H1 (cell line): ENCODE measurements at regions not wholly inside any gene's neighbourhood (a gene's known extent, or its start where the extent isn't known, plus 50 kb on each side); places are given as distances from the start of the nearest gene placed in this dataset.

Source experiments
- CTCF ChIA-PET: fragments of 300-600 bp; sonication (Branson Sonifier 250); formaldehyde crosslinking; loops from one replicate; lab custom pipeline; 2021; ENCODE audit not compliant: partially characterized antibody; lab: Charles Lee
- POLR2A ChIA-PET: fragments of 300-600 bp; sonication (Branson Sonifier 250); formaldehyde crosslinking; loops from one replicate; lab custom pipeline; 2021; ENCODE audit warnings: inconsistent platforms; ENCODE audit not compliant: partially characterized antibody; lab: Charles Lee
- DNase-seq, 2 experiments: peaks; one replicate each; pipeline versions ENCODE4 v3.0.0 to v3.0.0-alpha.2; 2010 to 2022; ENCODE audit warnings: low spot score in 2 of 2, low read depth in 1 of 2, mixed read lengths in 1 of 2
- FAIRE-seq: peaks from 2 replicates; lab custom pipeline; 2011; peaks lifted over from hg19 to GRCh38; lab: Jason Lieb, UNC
- H2AFZ ChIP-seq: 2 replicates; pipeline ENCODE4 v1.8.1; 2012; ENCODE audit warnings: low read length, inconsistent platforms
- H2AK5ac ChIP-seq: 2 replicates; pipeline ENCODE4 v1.6.1; 2013; ENCODE audit warnings: low read depth, low read length
- H2BK120ac ChIP-seq: replicated peaks from 2 replicates; pipeline ENCODE3; 2013; ENCODE audit warnings: low read depth, low read length, inconsistent platforms
- H2BK12ac ChIP-seq: 2 replicates; pipeline ENCODE4 v1.6.1; 2013; ENCODE audit warnings: low read depth, low read length
- H2BK15ac ChIP-seq: 2 replicates; pipeline ENCODE4 v1.6.1; 2013; ENCODE audit warnings: low read length
- H2BK20ac ChIP-seq: 2 replicates; pipeline ENCODE4 v1.6.1; 2013; ENCODE audit warnings: low read length
- H2BK5ac ChIP-seq: 2 replicates; pipeline ENCODE4 v1.6.1; 2013; ENCODE audit warnings: low read depth, low read length
- H3K14ac ChIP-seq: 2 replicates; pipeline ENCODE4 v1.6.1; 2013; ENCODE audit warnings: inconsistent platforms; ENCODE audit not compliant: insufficient read length
- H3K18ac ChIP-seq: 2 replicates; pipeline ENCODE4 v1.6.1; 2013; ENCODE audit warnings: low read length; ENCODE audit errors: extremely low read depth
- H3K23ac ChIP-seq: 2 replicates; pipeline ENCODE4 v1.6.1; 2013; ENCODE audit warnings: inconsistent platforms; ENCODE audit not compliant: insufficient read length
- H3K23me2 ChIP-seq: 2 replicates; pipeline ENCODE4 v1.6.1; 2013; ENCODE audit warnings: low read depth, low read length
- H3K27ac ChIP-seq: 2 replicates; pipeline ENCODE4 v1.6.1; 2011; ENCODE audit warnings: low read depth, low read length, inconsistent platforms
- H3K27me3 ChIP-seq, 4 experiments: replicated peaks in 1 of 4; 1 replicate in 1 of 4; 2 replicates in 3 of 4; pipeline versions ENCODE4 v1.6.1 to v1.8.1; 2011 to 2013; ENCODE audit warnings: low read length in 3 of 4, mild to moderate bottlenecking in 3 of 4, inconsistent platforms in 2 of 4, mixed read lengths in 2 of 4, moderate library complexity in 1 of 4; ENCODE audit not compliant: control insufficient read depth in 3 of 4, insufficient read depth in 3 of 4; ENCODE audit errors: extremely low read depth in 1 of 4
- H3K36me3 ChIP-seq, 4 experiments: 2 replicates each; pipeline versions ENCODE4 v1.6.1 to v1.8.1; 2011 to 2013; ENCODE audit warnings: mild to moderate bottlenecking in 4 of 4, low read length in 3 of 4, moderate library complexity in 2 of 4, control low read depth in 1 of 4, inconsistent platforms in 1 of 4; ENCODE audit not compliant: insufficient read depth in 4 of 4, control insufficient read depth in 2 of 4
- H3K4ac ChIP-seq: replicated peaks from 2 replicates; pipeline ENCODE3; 2013; ENCODE audit warnings: low read length, low read depth, mixed read lengths, inconsistent platforms; ENCODE audit not compliant: insufficient read length
- H3K4me1 ChIP-seq, 4 experiments: replicated peaks in 1 of 4; 1 replicate in 1 of 4; 2 replicates in 3 of 4; pipeline versions ENCODE4 v1.6.1 to v1.8.1; 2011 to 2013; ENCODE audit warnings: low read length in 3 of 4, inconsistent platforms in 2 of 4, mixed read lengths in 1 of 4; ENCODE audit not compliant: insufficient read depth in 4 of 4, control insufficient read depth in 3 of 4
- H3K4me2 ChIP-seq, 2 experiments: 2 replicates each; pipeline versions ENCODE4 v1.6.1 to v1.8.1; 2011 to 2013; ENCODE audit warnings: low read depth in 2 of 2, low read length in 2 of 2, control low read depth in 1 of 2, inconsistent platforms in 1 of 2, mild to moderate bottlenecking in 1 of 2; ENCODE audit not compliant: insufficient read depth in 1 of 2
- H3K4me3 ChIP-seq, 4 experiments: fragments of 200-600, 300-600 bp in 1 of 4; sonication (generic), shearing (Covaris generic), sonication (Bioruptor Twin) in 1 of 4; 2 replicates each; pipeline versions ENCODE4 v1.5.1 to v1.8.1; 2011 to 2016; ENCODE audit warnings: low read length in 4 of 4, low read depth in 3 of 4, control low read depth in 2 of 4, inconsistent platforms in 2 of 4, mild to moderate bottlenecking in 2 of 4, mixed read lengths in 1 of 4, moderate library complexity in 1 of 4; ENCODE audit not compliant: insufficient read depth in 2 of 4; ENCODE audit errors: extremely low read depth in 1 of 4
- H3K56ac ChIP-seq: replicated peaks from 2 replicates; pipeline ENCODE3; 2013; ENCODE audit warnings: low read depth, mild to moderate bottlenecking, mixed read lengths, low read length, inconsistent platforms; ENCODE audit not compliant: insufficient read length
- H3K79me1 ChIP-seq: 2 replicates; pipeline ENCODE4 v1.6.1; 2013; ENCODE audit warnings: low read depth, low read length, control low read depth
- H3K79me2 ChIP-seq, 2 experiments: 2 replicates each; pipeline versions ENCODE4 v1.6.1 to v1.8.1; 2012 to 2013; ENCODE audit warnings: low read length in 2 of 2, mild to moderate bottlenecking in 2 of 2, inconsistent platforms in 1 of 2; ENCODE audit not compliant: insufficient read depth in 2 of 2, control insufficient read depth in 1 of 2
- H3K9ac ChIP-seq, 4 experiments: replicated peaks in 1 of 4; 1 replicate in 1 of 4; 2 replicates in 3 of 4; pipeline versions ENCODE4 v1.6.1 to v1.8.1; 2011 to 2013; ENCODE audit warnings: low read depth in 3 of 4, low read length in 3 of 4, control low read depth in 2 of 4, mild to moderate bottlenecking in 2 of 4, moderate library complexity in 2 of 4, inconsistent platforms in 1 of 4; ENCODE audit errors: extremely low read depth in 1 of 4
- H3K9me3 ChIP-seq, 2 experiments: 2 replicates each; pipeline versions ENCODE4 v1.6.1 to v1.8.1; 2012 to 2013; ENCODE audit warnings: mild to moderate bottlenecking in 2 of 2, moderate library complexity in 2 of 2, control low read depth in 1 of 2, inconsistent platforms in 1 of 2, low read depth in 1 of 2, low read length in 1 of 2, mixed read lengths in 1 of 2; ENCODE audit not compliant: insufficient read depth in 2 of 2
- H4K20me1 ChIP-seq, 2 experiments: replicated peaks in 1 of 2; 2 replicates each; pipeline versions ENCODE3 to v1.8.1; 2011 to 2013; ENCODE audit warnings: inconsistent platforms in 2 of 2, low read length in 2 of 2, mild to moderate bottlenecking in 1 of 2; ENCODE audit not compliant: insufficient read depth in 2 of 2, control insufficient read depth in 1 of 2
- H4K5ac ChIP-seq: 2 replicates; pipeline ENCODE4 v1.6.1; 2013; ENCODE audit warnings: low read length, low read depth, mixed read lengths, inconsistent platforms; ENCODE audit not compliant: insufficient read length
- H4K8ac ChIP-seq: 2 replicates; pipeline ENCODE4 v1.8.0; 2013; ENCODE audit warnings: mild to moderate bottlenecking, moderate library complexity, low read length, inconsistent platforms; ENCODE audit not compliant: insufficient read depth; ENCODE audit errors: extremely low read depth
- H4K91ac ChIP-seq: replicated peaks from 2 replicates; pipeline ENCODE3; 2013; ENCODE audit warnings: low read length, mixed read lengths, inconsistent platforms; ENCODE audit not compliant: insufficient read length
- CREB1 ChIP-seq: IDR thresholded peaks from 2 replicates; pipeline ENCODE4 v1.6.1; 2012; ENCODE audit warnings: inconsistent platforms
- EZH2 ChIP-seq: fragments of 200-600 bp; sonication (generic); IDR thresholded peaks from 2 replicates; pipeline ENCODE4 v1.7.1; 2012; ENCODE audit warnings: low read depth, mild to moderate bottlenecking, moderate library complexity, low read length, inconsistent platforms; ENCODE audit not compliant: severe bottlenecking
- KDM1A ChIP-seq: fragments of 200-600, 300-600 bp; sonication (generic); IDR thresholded peaks from 2 replicates; pipeline ENCODE4 v1.7.1; 2016; ENCODE audit warnings: mild to moderate bottlenecking, low read length, borderline replicate concordance
- RAD21 ChIP-seq, 2 experiments: IDR thresholded peaks in 1 of 2; conservative IDR thresholded peaks in 1 of 2; 2 replicates each; pipeline ENCODE4 v1.6.1; 2011; ENCODE audit warnings: low read depth in 2 of 2, low read length in 2 of 2, improper control_type of control experiment in 1 of 2, inconsistent platforms in 1 of 2, mild to moderate bottlenecking in 1 of 2, moderate library complexity in 1 of 2
- RNF2 ChIP-seq: fragments of 200-900, 300-1000 bp; sonication (generic); IDR thresholded peaks from 2 replicates; pipeline ENCODE4 v1.7.1; 2016; ENCODE audit warnings: borderline replicate concordance, low read depth, mild to moderate bottlenecking, antibody characterized with exemption, low read length; ENCODE audit not compliant: poor library complexity, severe bottlenecking; ENCODE audit errors: missing control alignments
- SRF ChIP-seq: IDR thresholded peaks from 2 replicates; pipeline ENCODE4 v1.6.1; 2011; ENCODE audit warnings: mild to moderate bottlenecking, low read depth, low read length, moderate library complexity
- SUZ12 ChIP-seq: fragments of 200-600 bp; sonication (generic); IDR thresholded peaks from 2 replicates; pipeline ENCODE4 v1.6.1; 2012; ENCODE audit warnings: mild to moderate bottlenecking, inconsistent platforms, low read length, moderate library complexity, mixed read lengths
- TAF1 ChIP-seq: IDR thresholded peaks from 2 replicates; pipeline ENCODE4 v1.6.1; 2011; ENCODE audit warnings: mild to moderate bottlenecking, low read depth, low read length
- WGBS, 2 experiments: shearing (Covaris generic) in 1 of 2; methylation state at CpG; one replicate each; pipeline versions ENCODE4 v1.1.6 to v1.1.7; 2013 to 2015; ENCODE audit warnings: low lambda C conversion rate in 2 of 2, mixed read lengths in 2 of 2, inconsistent platforms in 1 of 2, low coverage in 1 of 2, missing lambda C conversion rate in 1 of 2; ENCODE audit not compliant: insufficient replicate concordance in 2 of 2, insufficient coverage in 1 of 2, insufficient read length in 1 of 2; ENCODE audit errors: extremely low coverage in 1 of 2, missing lambda C conversion rate in 1 of 2; 5-methylcytosine and 5-hydroxymethylcytosine counted together
- TF ChIP-seq, protein P1 (sequence below): IDR thresholded peaks from 2 replicates; pipeline ENCODE4 v1.6.1; 2012; ENCODE audit warnings: inconsistent platforms

DNA sequence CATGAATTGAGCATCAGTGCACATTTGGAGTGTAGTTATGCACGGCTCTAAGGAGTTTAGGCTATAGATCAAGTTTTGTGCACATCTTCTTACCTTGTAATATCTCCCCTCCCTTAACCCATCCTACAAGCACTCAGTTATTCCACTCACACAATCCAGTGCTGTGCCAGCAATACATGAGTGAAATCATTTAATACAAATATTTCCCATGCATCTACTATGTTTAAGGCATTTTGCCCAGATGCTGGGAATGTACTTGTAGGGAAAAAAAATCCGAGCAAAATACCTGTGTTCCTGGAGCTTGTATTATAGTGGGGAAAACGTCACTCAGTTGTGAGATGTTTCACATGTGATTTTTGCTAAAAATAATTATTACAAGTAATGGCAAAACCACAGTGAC lies 191.6 kb upstream of the LDB2 start:
- no peak overlapping the region for H3K18ac ChIP-seq
- ChIA-PET POLR2A (no interaction called here), CTCF (no interaction called here)
- no peak overlapping the region for H2AFZ ChIP-seq
- no peak overlapping the region for H4K8ac ChIP-seq
- WGBS, 2 experiments = 90% methylated on average over 3 of the region's 3 CpGs; no CpG with 5 or more reads in 1 of the 2 experiments
- no peaks in the 10 kb centered on the region for H3K4me1 ChIP-seq
- no peak overlapping the region for H3K9ac ChIP-seq
- H3K79me2 ChIP-seq = no peaks in the 10 kb centered on the region
- H3K27me3 ChIP-seq = no peaks in the 10 kb centered on the region
- no peak overlapping the region for H3K27ac ChIP-seq
- no peaks in the 10 kb centered on the region for H3K36me3 ChIP-seq
- H3K4me2 ChIP-seq = no peak overlapping the region
- H3K23me2 ChIP-seq = no peaks in the 10 kb centered on the region
- FAIRE-seq (no peak), DNase-seq (no peak)
- H4K5ac ChIP-seq = no peak overlapping the region
- H4K91ac ChIP-seq = no peak overlapping the region
- H2BK20ac ChIP-seq = no peak overlapping the region
- H2AK5ac ChIP-seq = no peak overlapping the region
- H3K79me1 ChIP-seq = no peaks in the 10 kb centered on the region
- H2BK15ac ChIP-seq = no peak overlapping the region
- no peak overlapping the region for H3K4ac ChIP-seq
- H3K23ac ChIP-seq = no peak overlapping the region
- no peak overlapping the region for H2BK12ac ChIP-seq
- no peak overlapping the region for H3K56ac ChIP-seq
- no peak overlapping the region for H3K4me3 ChIP-seq
- no peaks in the 10 kb centered on the region for H4K20me1 ChIP-seq
- no peak overlapping the region for H2BK120ac ChIP-seq
- no peaks in the 10 kb centered on the region for H3K9me3 ChIP-seq
- H2BK5ac ChIP-seq = no peak overlapping the region
- no peak overlapping the region for H3K14ac ChIP-seq
- TF ChIP-seq CREB1 (no peak), RNF2 (no peak), EZH2 (no peak), KDM1A (no peak), RAD21 (IDR thresholded peaks at IDR 0.05 in 1 of 2, conservative IDR thresholded peaks at IDR 0.05 in 1 of 2; ENCODE audit: low read depth in 2 of 2, low read length in 2 of 2) (no peak), SRF (no peak), TAF1 (no peak), SUZ12 (no peak)
- TF ChIP-seq, protein P1, sequence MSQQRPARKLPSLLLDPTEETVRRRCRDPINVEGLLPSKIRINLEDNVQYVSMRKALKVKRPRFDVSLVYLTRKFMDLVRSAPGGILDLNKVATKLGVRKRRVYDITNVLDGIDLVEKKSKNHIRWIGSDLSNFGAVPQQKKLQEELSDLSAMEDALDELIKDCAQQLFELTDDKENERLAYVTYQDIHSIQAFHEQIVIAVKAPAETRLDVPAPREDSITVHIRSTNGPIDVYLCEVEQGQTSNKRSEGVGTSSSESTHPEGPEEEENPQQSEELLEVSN = no peak
